Stomach smooth muscle (tissue), 2 donors: ENCODE measurements at regions not wholly inside any gene's neighbourhood (a gene's known extent, or its start where the extent isn't known, plus 50 kb on each side); places are given as distances from the start of the nearest gene placed in this dataset.
"Not testable (repeated sequence)": the region's sequence is repeated elsewhere in the genome, so short reads cannot be mapped to it uniquely, and the experiment has no call there.

Experiments used
- H3K27ac ChIP-seq: one replicate; pipeline ENCODE4 v1.7.0; 2013; ENCODE audit warnings: mild to moderate bottlenecking, low read length, inconsistent platforms
- H3K27me3 ChIP-seq, 2 donors: one replicate each; pipeline ENCODE4 v1.7.0; 2013; ENCODE audit warnings: low read length in 2 of 2; ENCODE audit not compliant: insufficient read depth in 2 of 2, control insufficient read depth in 1 of 2
- H3K36me3 ChIP-seq, 2 donors: one replicate each; pipeline ENCODE4 v1.7.0; 2013; ENCODE audit warnings: low read length in 2 of 2; ENCODE audit not compliant: control insufficient read depth in 2 of 2, insufficient read depth in 2 of 2
- H3K4me1 ChIP-seq: one replicate; pipeline ENCODE4 v1.7.0; 2013; ENCODE audit warnings: low read length; ENCODE audit not compliant: control insufficient read depth, insufficient read depth
- H3K4me3 ChIP-seq, 2 donors: one replicate each; pipeline ENCODE4 v1.7.0; 2013; ENCODE audit warnings: low read length in 2 of 2
- H3K9ac ChIP-seq, 2 donors: one replicate each; pipeline ENCODE4 v1.7.0; 2013; ENCODE audit warnings: low read length in 2 of 2, mild to moderate bottlenecking in 1 of 2
- H3K9me3 ChIP-seq, 2 donors: one replicate each; pipeline ENCODE4 v1.7.0; 2013; ENCODE audit warnings: low read length in 2 of 2; ENCODE audit not compliant: control insufficient read depth in 2 of 2
- donor health status: healthy.
- donor health status: Pancreatic carcinoma.

DNA sequence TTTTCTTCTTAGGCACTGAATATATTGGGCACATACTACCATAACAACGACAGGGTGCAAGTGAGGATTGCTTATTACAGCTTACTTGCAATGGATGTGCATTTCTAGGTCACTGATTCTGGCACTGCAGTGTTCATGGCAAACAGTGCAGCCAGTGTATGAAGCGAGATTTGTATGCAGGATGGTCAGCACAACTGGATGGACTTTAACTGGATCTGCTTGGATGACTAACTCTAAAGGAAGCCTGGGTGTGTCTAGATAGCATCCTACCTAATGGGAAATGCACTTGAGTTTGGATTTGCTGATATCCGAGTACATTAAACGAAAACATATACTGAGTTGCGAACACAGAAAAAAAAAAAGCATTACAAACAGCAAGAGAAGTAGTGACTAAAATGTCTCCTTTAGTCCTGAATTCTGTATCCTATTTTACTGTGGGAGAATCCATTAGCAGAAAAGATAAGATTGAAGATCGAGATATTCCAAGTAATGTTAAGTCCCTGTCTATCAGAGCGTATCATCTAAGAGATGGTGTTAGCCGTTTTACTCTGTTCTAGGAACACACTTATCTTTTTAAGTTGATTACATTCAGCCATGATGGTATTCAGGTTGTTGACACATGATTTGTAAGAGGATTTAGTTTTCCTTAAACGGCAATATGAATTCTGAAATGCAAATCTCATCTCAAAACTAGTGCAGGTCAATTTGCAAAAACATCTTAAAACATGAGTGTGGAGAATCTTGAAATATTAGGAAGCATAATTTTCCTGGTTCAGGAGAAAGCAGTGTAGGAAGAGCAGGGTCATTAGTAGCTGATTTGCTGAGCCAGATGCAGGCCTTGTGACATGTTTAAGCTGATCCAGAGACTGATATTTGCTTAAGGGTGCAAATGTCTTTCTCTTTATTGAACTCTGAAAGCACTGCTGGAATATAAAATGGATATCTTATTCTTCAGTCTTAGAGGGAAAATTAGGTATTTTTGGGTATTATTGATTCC lies 142.6 kb upstream of the CPHXL start:
- Histone ChIP-seq H3K27me3 (no peaks in the 10 kb centered on the region), H3K27ac (no peak overlapping the region), H3K9me3 (peaks cover 0 to 7% of the 10 kb centered on the region in 2 donors), H3K4me3 (no peak overlapping the region), H3K4me1 (no peaks in the 10 kb centered on the region), H3K36me3 (no peaks in the 10 kb centered on the region), H3K9ac (no peak overlapping the region)

DNA sequence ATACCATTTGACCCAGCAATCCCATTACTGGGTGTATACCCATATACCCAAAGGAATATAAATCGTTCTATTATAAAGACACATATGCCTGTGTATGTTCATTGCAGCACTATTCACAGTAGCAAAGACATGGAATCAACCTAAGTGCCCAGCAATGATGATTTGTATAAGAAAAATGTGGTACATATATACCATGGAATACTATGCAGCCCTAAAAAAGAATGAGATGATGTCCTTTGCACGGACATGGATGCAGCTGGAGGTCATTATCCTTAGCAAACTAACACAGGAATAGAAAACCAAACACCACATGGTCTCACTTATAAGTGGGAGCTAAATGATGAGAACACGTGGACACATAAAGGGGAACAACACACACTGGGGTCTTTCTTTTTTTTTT lies 155.0 kb upstream of the CPHXL start:
- H3K4me1 ChIP-seq, H3K9ac ChIP-seq, H3K4me3 ChIP-seq, H3K36me3 ChIP-seq, H3K27me3 ChIP-seq, H3K9me3 ChIP-seq, H3K27ac ChIP-seq: not testable (repeated sequence)

DNA sequence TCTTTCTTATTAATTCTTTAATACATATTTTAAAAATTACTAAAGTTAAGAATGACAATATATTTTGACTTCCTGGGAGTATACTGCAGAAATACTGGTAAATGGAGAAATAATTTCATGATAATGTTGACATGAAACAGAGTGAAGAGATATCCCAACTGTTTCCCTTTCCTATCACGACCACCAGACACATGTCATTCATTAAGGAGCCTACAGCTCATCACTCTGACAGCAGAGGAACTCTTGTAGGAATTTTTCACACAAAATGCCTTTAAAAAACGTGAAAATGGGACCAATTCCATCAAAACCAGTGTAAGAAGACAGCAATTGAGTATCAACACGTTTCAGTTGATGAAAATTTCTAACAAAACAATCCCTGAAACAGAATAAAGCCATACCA lies 172.9 kb upstream of the CPHXL start:
- H3K4me3 ChIP-seq, result no peak overlapping the region
- H3K27ac ChIP-seq, result no peak overlapping the region
- no peaks in the 10 kb centered on the region for H3K27me3 ChIP-seq
- H3K36me3 ChIP-seq, result no peaks in the 10 kb centered on the region
- no peaks in the 10 kb centered on the region for H3K9me3 ChIP-seq
- no peak overlapping the region for H3K9ac ChIP-seq
- no peaks in the 10 kb centered on the region for H3K4me1 ChIP-seq

DNA sequence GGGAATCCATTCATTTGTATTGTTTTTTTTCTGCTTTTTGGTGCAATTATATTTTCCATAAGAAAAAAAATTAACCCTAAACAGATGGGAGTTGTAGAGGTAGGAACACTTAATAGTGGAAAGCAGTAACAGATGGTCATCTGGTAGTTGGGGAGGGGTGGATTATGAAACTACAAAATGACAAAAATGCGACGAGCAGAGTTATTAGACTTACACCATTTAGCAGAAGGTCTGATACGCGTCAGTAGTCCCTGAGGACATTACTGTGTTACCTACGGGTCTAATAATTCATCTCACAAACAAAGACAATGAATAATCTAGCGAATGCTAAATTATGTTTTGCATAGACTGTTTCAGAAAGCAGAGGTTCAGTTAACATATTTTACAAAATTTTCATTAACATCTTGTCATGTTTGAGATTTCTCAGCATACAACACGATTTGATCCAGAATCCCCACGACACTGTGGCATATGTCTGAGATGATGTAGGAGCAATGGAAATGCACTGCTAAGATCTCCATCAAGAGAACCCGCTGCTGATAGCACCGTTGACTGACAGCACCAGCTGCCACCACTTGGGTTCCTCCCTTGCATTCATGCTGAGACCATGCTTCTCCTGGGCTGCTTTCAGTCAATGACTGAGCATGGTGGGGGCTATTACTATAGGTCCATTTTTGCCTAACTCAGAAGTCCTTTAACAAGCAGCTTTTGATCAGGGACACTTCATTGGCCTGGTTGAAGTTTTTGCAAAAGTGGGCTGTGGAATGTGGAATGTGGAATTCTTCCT lies 182.2 kb upstream of the CPHXL start:
- Histone ChIP-seq H3K9me3 (no peaks in the 10 kb centered on the region), H3K4me1 (no peaks in the 10 kb centered on the region), H3K27me3 (no peaks in the 10 kb centered on the region), H3K36me3 (no peaks in the 10 kb centered on the region), H3K4me3 (no peak overlapping the region), H3K9ac (no peak overlapping the region), H3K27ac (no peak overlapping the region)

DNA sequence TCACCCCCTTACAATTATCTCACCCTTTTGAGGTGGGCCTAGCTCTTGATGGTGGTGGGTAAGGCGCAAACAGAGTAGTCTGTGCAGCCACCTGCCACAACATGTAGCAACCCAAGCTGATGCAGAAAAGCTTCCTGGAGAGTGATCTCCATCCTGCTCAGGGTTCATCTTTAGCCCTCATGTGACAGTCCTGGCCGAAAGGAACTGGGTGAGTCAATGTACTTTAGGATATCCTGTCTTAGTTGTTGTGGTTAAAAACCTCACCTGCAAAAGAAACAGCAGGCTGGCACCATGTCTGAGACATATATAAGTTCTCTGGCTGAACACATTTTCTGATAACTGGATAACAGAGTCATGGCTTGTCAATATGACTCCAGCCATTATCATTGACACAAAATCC lies 183.5 kb upstream of the CPHXL start:
- H3K9ac ChIP-seq, result no peak overlapping the region
- no peaks in the 10 kb centered on the region for H3K27me3 ChIP-seq
- H3K27ac ChIP-seq, result no peak overlapping the region
- no peaks in the 10 kb centered on the region for H3K9me3 ChIP-seq
- no peak overlapping the region for H3K4me3 ChIP-seq
- no peaks in the 10 kb centered on the region for H3K36me3 ChIP-seq
- H3K4me1 ChIP-seq, result no peaks in the 10 kb centered on the region

DNA sequence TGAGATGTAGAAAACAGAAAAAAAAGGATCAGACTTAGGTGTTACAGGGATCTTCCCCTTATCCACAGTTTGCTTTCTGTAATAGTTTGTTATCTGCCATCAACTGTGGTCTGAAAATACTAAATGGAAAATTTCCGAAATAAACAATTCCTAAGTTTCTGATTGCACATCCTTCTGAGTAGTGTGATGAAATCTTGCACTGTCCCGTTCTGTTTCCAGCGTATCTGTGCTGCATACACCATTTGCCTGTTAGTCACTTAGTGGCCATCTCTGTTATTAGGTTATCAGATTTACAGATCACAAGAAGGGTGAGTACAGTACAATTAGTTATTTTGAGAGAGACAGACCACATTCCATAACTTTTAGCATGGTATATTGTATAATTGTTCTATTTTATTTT lies 185.6 kb upstream of the CPHXL start:
- Histone ChIP-seq H3K27ac (no peak overlapping the region), H3K27me3 (no peaks in the 10 kb centered on the region), H3K9ac (no peak overlapping the region), H3K36me3 (no peaks in the 10 kb centered on the region), H3K4me3 (no peak overlapping the region), H3K4me1 (no peaks in the 10 kb centered on the region), H3K9me3 (no peaks in the 10 kb centered on the region)

DNA sequence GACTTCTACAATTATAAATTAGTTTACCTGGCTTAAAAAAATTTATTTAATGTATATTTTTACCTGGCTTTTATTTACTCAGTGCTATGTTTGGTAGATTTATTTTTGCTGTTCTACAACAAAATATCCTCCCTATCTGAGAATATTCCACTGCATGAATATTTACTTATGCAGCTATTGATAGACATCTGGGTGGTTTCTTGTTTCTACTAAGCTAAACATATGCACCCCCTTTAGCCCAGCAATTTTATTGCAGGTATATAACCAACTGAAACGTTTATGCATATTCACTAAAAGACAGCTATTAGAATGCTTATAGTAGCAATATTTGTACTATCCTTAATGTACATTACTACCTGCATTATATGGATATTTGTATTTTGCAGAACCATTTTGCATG lies 187.7 kb upstream of the CPHXL start:
- Histone ChIP-seq H3K36me3 (no peaks in the 10 kb centered on the region), H3K9ac (no peak overlapping the region), H3K27ac (no peak overlapping the region), H3K4me1 (no peaks in the 10 kb centered on the region), H3K27me3 (no peaks in the 10 kb centered on the region), H3K9me3 (no peaks in the 10 kb centered on the region), H3K4me3 (no peak overlapping the region)

DNA sequence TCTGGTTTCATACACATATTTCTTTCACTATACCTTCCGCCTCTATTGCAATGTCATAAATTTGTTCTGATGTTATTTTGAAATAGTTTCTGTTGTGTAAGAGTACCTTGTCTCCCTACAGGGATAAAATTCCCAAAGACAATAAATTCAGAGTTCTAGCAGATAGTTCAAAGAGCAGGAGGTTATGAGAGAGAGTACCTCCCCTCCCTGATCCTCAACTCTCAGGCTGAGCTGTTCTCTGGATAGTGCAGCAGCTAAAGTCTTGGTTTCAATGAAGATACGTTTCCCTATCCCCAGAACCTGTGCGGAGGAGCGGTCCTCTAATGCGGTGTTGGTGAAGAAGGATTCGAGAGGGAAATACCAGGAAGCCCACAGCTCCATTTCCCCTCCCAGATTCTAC lies 190.2 kb upstream of the CPHXL start:
- no peak overlapping the region for H3K9ac ChIP-seq
- H3K4me3 ChIP-seq, result no peak overlapping the region
- no peaks in the 10 kb centered on the region for H3K4me1 ChIP-seq
- no peaks in the 10 kb centered on the region for H3K27me3 ChIP-seq
- no peaks in the 10 kb centered on the region for H3K36me3 ChIP-seq
- no peaks in the 10 kb centered on the region for H3K9me3 ChIP-seq
- no peak overlapping the region for H3K27ac ChIP-seq

DNA sequence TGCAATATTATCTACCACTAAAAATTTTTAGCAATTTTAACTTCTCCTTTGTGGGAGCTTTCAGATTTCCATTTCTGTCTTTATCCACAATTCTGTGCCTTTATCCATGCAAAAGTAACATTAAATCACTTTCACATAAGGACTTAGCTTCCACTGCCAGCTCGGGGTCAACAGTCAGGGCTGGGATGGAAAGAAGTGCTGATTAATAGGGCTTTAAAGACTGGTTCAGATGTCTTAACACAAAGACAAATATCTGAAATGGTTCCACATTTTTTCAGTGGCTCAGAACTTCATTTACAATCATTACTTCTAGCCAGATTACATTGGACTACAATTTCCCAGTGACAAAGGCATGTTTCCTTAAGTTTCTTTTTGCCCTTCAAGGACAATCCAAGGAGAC lies 191.8 kb upstream of the CPHXL start:
- no peaks in the 10 kb centered on the region for H3K9me3 ChIP-seq

DNA sequence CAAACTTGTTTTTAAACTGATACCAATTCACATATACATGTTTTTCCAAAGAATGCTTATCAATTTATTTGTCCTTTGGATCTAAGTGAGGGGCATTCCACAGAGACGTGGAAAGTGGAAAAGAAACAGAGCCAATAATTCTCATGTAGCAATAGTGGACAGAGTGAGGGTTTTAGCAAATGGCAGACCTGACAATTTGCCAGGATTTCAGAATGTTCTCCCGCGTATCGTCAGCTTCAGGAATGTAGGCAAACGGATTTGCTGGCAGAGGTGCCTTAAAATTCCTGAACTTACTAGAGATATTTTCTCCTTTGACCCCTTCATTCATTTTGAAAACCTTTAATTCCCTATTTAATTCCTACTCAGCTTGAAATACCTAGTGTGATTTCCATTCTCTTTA lies 193.4 kb upstream of the CPHXL start:
- no peak overlapping the region for H3K9ac ChIP-seq
- H3K4me3 ChIP-seq, result no peak overlapping the region
- no peaks in the 10 kb centered on the region for H3K36me3 ChIP-seq
- H3K27ac ChIP-seq, result no peak overlapping the region
- H3K9me3 ChIP-seq, result no peaks in the 10 kb centered on the region
- H3K4me1 ChIP-seq, result no peaks in the 10 kb centered on the region
- H3K27me3 ChIP-seq, result no peaks in the 10 kb centered on the region

More for the DNA sequence above, 191.8 kb upstream of the CPHXL start:
- Histone ChIP-seq H3K27me3 (no peaks in the 10 kb centered on the region), H3K4me3 (no peak overlapping the region), H3K27ac (no peak overlapping the region), H3K36me3 (no peaks in the 10 kb centered on the region), H3K4me1 (no peaks in the 10 kb centered on the region), H3K9ac (no peak overlapping the region)

DNA sequence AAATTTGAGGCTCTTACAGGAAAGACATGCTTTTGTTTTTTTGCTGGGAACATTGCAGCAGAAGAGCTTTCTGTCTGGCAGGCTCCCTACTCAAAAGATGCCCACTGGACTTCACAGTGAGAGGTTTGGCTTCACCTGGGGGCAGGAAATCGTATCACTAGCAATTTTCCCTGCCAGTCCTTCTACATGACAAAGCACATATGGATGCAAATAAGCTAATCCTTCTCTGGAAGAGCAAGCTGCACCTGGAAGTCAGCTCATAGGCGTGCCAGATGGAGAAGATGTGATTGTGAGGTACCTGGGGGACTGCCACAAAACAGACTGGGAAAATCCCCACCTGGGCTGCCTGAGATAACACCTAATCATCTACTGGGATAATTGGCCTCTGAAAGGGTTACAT lies 195.0 kb upstream of the CPHXL start:
- H3K4me1 ChIP-seq, result no peaks in the 10 kb centered on the region
- H3K9ac ChIP-seq, result no peak overlapping the region
- H3K9me3 ChIP-seq, result no peaks in the 10 kb centered on the region
- no peaks in the 10 kb centered on the region for H3K27me3 ChIP-seq
- no peak overlapping the region for H3K27ac ChIP-seq
- H3K4me3 ChIP-seq, result no peak overlapping the region
- H3K36me3 ChIP-seq, result no peaks in the 10 kb centered on the region
